GM18511 (cell line): ENCODE measurements at regions not wholly inside any gene's neighbourhood (a gene's known extent, or its start where the extent isn't known, plus 50 kb on each side); places are given as distances from the start of the nearest gene placed in this dataset.
A peak's percentile ranks its signal among the peaks of the same experiment; 100 is the strongest.
"Not testable (repeated sequence)": the region's sequence is repeated elsewhere in the genome, so short reads cannot be mapped to it uniquely, and the experiment has no call there.

ENCODE experiments used
- ATAC-seq: cut with Tn5 transposase; IDR thresholded peaks from one replicate; pipeline ENCODE4 v1.9.1; 2021; ENCODE audit warnings: mild to moderate bottlenecking, moderate library complexity; ENCODE audit not compliant: unreplicated experiment

GRCh38 chr2:190005513-190005912 is 57.0 kb downstream of the MSTN start:
- no peak for ATAC-seq

- ATAC-seq, result no peak
Observed at GRCh38 chr2:189999661-190000060, 62.9 kb downstream of the MSTN start.

- not testable (repeated sequence) for ATAC-seq
Observed at GRCh38 chr2:189998665-189999064, 63.9 kb downstream of the MSTN start.

GRCh38 chr2:189997016-189997415 is 65.5 kb downstream of the MSTN start:
- ATAC-seq, result no peak

GRCh38 chr2:189995679-189996078 is 66.8 kb downstream of the MSTN start:
- no peak for ATAC-seq

- ATAC-seq, result no peak
Observed at GRCh38 chr2:189982780-189983394, 79.6 kb downstream of the MSTN start.

- no peak for ATAC-seq
Observed at GRCh38 chr2:189982087-189982486, 80.4 kb downstream of the MSTN start.

GRCh38 chr2:189976488-189976887 is 86.0 kb downstream of the MSTN start:
- not testable (repeated sequence) for ATAC-seq

GRCh38 chr2:189960346-189960745 is 102.2 kb downstream of the MSTN start:
- ATAC-seq, result no peak

- ATAC-seq, result no peak
Observed at GRCh38 chr2:189959450-189959849, 103.1 kb downstream of the MSTN start.

- no peak for ATAC-seq
Observed at GRCh38 chr2:189954989-189955388, 107.5 kb downstream of the MSTN start.

GRCh38 chr2:189952536-189953109 is 109.9 kb downstream of the MSTN start:
- ATAC-seq, result peak; percentile 94

GRCh38 chr2:189951791-189952535 is 110.6 kb downstream of the MSTN start:
- peak; percentile 54 for ATAC-seq

GRCh38 chr2:189943009-189943408 is 119.5 kb downstream of the MSTN start:
- ATAC-seq, result no peak

- no peak for ATAC-seq
Observed at GRCh38 chr2:189940913-189941312, 121.6 kb downstream of the MSTN start.

- ATAC-seq, result no peak
Observed at GRCh38 chr2:189937691-189938090, 124.8 kb downstream of the MSTN start.

- no peak for ATAC-seq
Observed at GRCh38 chr2:189933911-189934399, 128.6 kb downstream of the MSTN start.

- ATAC-seq, result peak; percentile 96
Observed at GRCh38 chr2:189933041-189933440, 129.5 kb downstream of the MSTN start.

GRCh38 chr2:189927823-189928222 is 134.7 kb downstream of the MSTN start:
- no peak for ATAC-seq
